Osteocyte (in vitro differentiated cells): ENCODE measurements at regions not wholly inside any gene's neighbourhood (a gene's known extent, or its start where the extent isn't known, plus 50 kb on each side); places are given as distances from the start of the nearest gene placed in this dataset.

Experiments used
- DNase-seq: peaks from one replicate; pipeline ENCODE4 v3.0.0; 2021; ENCODE audit warnings: mixed read lengths; ENCODE audit not compliant: unreplicated experiment; ENCODE audit errors: extremely low spot score
- H3K27ac Mint-ChIP-seq: one replicate; pipeline ENCODE4 v1.8.0; 2021; ENCODE audit warnings: mild to moderate bottlenecking, mixed read lengths; ENCODE audit not compliant: unreplicated experiment
- H3K27me3 Mint-ChIP-seq: one replicate; pipeline ENCODE4 v1.8.0; 2021; ENCODE audit warnings: mixed read lengths; ENCODE audit not compliant: unreplicated experiment
- H3K36me3 Mint-ChIP-seq: one replicate; pipeline ENCODE4 v1.8.0; 2021; ENCODE audit warnings: mixed read lengths; ENCODE audit not compliant: unreplicated experiment
- H3K4me1 Mint-ChIP-seq: one replicate; pipeline ENCODE4 v1.8.0; 2021; ENCODE audit warnings: mixed read lengths; ENCODE audit not compliant: unreplicated experiment
- H3K4me3 Mint-ChIP-seq: one replicate; pipeline ENCODE4 v1.8.0; 2021; ENCODE audit warnings: mild to moderate bottlenecking, moderate library complexity, mixed read lengths; ENCODE audit not compliant: unreplicated experiment
- H3K9me3 Mint-ChIP-seq: one replicate; pipeline ENCODE4 v1.8.0; 2021; ENCODE audit warnings: mixed read lengths; ENCODE audit not compliant: unreplicated experiment
- CTCF ChIP-seq: fragments of 200-600 bp; sonication (generic); IDR thresholded peaks from 2 replicates; pipeline ENCODE4 v1.5.0; 2021; ENCODE audit warnings: antibody characterized with exemption, mild to moderate bottlenecking, moderate library complexity

- no peak for TF ChIP-seq CTCF
- no peaks in the 10 kb centered on the region for H3K27me3 Mint-ChIP-seq
- no peak overlapping the region for H3K27ac Mint-ChIP-seq
- H3K9me3 Mint-ChIP-seq = peaks cover 52% of the 10 kb centered on the region
- H3K4me1 Mint-ChIP-seq = no peaks in the 10 kb centered on the region
- H3K4me3 Mint-ChIP-seq = no peak overlapping the region
- no peaks in the 10 kb centered on the region for H3K36me3 Mint-ChIP-seq
- no peak for DNase-seq
Measured at GRCh38 chr1:5151511-5151910, 497.1 kb downstream of the AJAP1 start.

- no peak for DNase-seq
- H3K27me3 Mint-ChIP-seq = no peaks in the 10 kb centered on the region
- peaks cover 2% of the 10 kb centered on the region for H3K36me3 Mint-ChIP-seq
- TF ChIP-seq CTCF = no peak
- no peaks in the 10 kb centered on the region for H3K4me1 Mint-ChIP-seq
- no peak overlapping the region for H3K27ac Mint-ChIP-seq
- H3K4me3 Mint-ChIP-seq = no peak overlapping the region
- peaks cover 51% of the 10 kb centered on the region for H3K9me3 Mint-ChIP-seq
Measured at GRCh38 chr1:5150191-5150590, 495.8 kb downstream of the AJAP1 start.

- no peak for DNase-seq
- peaks cover 2% of the 10 kb centered on the region for H3K36me3 Mint-ChIP-seq
- no peak overlapping the region for H3K4me3 Mint-ChIP-seq
- H3K27me3 Mint-ChIP-seq = no peaks in the 10 kb centered on the region
- no peak overlapping the region for H3K27ac Mint-ChIP-seq
- TF ChIP-seq CTCF = no peak
- peaks cover 44% of the 10 kb centered on the region for H3K9me3 Mint-ChIP-seq
- H3K4me1 Mint-ChIP-seq = no peaks in the 10 kb centered on the region
Measured at GRCh38 chr1:5147806-5148205, 493.4 kb downstream of the AJAP1 start.

GRCh38 chr1:5142389-5142788 lies 488.0 kb downstream of the AJAP1 start:
- Mint-ChIP-seq H3K36me3 (peaks cover 2% of the 10 kb centered on the region), H3K4me3 (no peak overlapping the region), H3K9me3 (peaks cover 39% of the 10 kb centered on the region), H3K27ac (no peak overlapping the region), H3K4me1 (no peaks in the 10 kb centered on the region), H3K27me3 (no peaks in the 10 kb centered on the region)
- no peak for TF ChIP-seq CTCF
- DNase-seq = no peak

GRCh38 chr1:5141750-5142149 lies 487.3 kb downstream of the AJAP1 start:
- H3K4me3 Mint-ChIP-seq = no peak overlapping the region
- H3K9me3 Mint-ChIP-seq = peaks cover 37% of the 10 kb centered on the region
- DNase-seq = no peak

More at GRCh38 chr1:5141750-5142149, 487.3 kb downstream of the AJAP1 start:
- Mint-ChIP-seq H3K27me3 (no peaks in the 10 kb centered on the region), H3K27ac (no peak overlapping the region), H3K36me3 (peaks cover 2% of the 10 kb centered on the region), H3K4me1 (no peaks in the 10 kb centered on the region)
- TF ChIP-seq CTCF = no peak
